CD4-positive, alpha-beta T cell treated with Interleukin-4 for 4 hours (primary cell): ENCODE measurements at regions not wholly inside any gene's neighbourhood (a gene's known extent, or its start where the extent isn't known, plus 50 kb on each side); places are given as distances from the start of the nearest gene placed in this dataset.
"Not testable (repeated sequence)": the region's sequence is repeated elsewhere in the genome, so short reads cannot be mapped to it uniquely, and the experiment has no call there.

Source experiments
- DNase-seq: peaks from one replicate; pipeline ENCODE4 v3.0.0-alpha.2; 2020

GRCh38 chr9:1505489-1505888 lies 455.3 kb downstream of the DMRT2 start:
- DNase-seq: no peak

GRCh38 chr9:1510712-1511111 lies 460.6 kb downstream of the DMRT2 start:
- DNase-seq: no peak

- no peak for DNase-seq
These were observed 462.9 kb downstream of the DMRT2 start for GRCh38 chr9:1513105-1513504.

GRCh38 chr9:1514250-1514649 lies 464.1 kb downstream of the DMRT2 start:
- no peak for DNase-seq

- DNase-seq: no peak
These were observed 464.7 kb downstream of the DMRT2 start for GRCh38 chr9:1514776-1515363.

DNA sequence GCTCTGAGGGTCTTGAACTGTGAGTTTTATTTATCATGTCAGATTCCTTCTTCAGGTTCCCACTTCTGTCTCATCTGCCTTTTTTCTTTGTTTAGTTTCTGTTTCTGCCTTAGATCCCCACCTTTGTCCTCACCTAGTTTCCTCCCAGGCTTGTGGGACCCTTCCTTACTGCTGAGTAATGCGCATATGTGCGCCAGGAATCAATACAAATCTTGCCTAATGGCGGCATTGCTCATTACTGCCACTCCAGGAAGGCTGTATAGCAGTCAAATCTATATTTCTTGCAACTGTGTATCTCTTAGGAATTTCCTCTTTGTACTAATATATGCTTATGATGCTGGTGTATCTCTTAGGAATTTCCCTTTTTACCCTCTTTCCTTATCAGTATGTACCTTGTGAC lies 465.4 kb downstream of the DMRT2 start:
- no peak for DNase-seq

DNA sequence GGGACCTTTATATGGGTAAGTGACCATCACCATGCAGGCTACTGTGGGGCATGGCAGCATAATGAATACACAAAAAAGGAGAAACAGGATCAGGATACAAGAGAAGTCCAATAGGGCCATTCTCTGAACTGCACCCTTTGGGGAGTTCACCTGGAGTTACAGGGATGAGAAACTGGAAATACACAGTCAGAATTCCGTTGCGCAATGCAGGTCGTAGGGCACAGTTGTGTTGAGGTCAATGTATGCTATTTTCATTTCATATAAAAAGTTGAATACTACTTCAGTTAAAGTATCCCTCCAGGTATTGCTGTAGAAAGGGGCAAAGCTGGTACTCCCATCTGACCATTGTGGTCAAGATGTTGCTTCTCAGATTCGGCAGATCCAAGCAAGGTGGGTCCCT lies 471.4 kb downstream of the DMRT2 start:
- no peak for DNase-seq

GRCh38 chr9:1522219-1522767 lies 472.1 kb downstream of the DMRT2 start:
- no peak for DNase-seq

- DNase-seq: no peak
These were observed 478.3 kb downstream of the DMRT2 start for GRCh38 chr9:1528456-1528855.

DNA sequence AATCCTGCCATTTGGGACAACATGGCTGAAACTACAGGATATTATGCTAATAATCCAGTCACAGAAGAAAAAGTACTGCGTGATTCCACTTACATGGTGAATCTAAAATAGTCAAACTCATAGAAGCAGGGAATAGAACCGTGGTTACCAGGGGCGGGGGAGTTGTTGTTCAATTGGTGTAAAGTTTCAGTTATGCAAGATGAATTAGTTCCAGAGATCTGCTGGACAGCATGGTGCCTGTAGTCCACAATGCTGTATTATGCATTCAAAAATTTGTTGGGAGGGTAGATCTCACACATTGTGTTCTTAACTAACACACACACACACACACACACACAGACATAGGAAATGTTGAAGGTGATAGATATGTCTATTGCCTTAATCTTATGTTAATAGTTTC lies 480.5 kb downstream of the DMRT2 start:
- no peak for DNase-seq

DNA sequence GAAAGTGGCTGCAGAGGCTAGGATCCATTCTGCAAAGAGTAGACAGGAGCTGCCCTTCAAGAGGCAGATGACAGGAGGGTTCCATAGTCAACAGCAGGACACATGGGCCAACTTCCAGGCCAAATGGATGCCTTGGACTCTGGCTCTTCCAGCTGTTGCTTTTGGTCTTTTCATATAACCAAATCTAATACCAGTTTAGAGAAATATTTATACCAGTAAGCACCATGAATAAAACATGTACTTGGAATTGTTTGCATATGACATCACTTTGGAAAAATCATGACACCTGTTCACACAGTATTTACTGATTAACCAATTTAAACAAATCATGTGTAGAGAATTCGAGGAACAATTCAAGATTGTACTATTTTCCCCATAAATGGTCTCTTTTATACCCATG lies 481.3 kb downstream of the DMRT2 start:
- DNase-seq: no peak

DNA sequence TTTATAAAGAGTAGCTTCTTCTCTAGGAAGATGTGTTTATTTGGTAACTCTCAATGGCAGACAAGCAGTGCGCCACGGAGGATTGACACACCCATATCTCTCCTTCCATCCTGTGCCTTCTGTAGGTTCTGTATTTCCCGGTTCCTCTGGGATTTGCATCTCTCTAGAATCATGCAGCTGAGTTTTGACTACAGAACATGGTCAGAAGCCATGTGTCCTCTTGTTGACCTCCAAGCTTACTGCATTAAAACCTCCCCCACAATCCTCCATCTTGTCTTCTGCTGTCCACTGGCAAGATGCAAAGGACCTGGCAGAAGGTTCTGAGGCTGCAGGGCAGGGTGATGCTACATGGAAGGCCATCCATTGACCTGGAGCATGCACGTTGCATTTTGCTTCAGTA lies 482.0 kb downstream of the DMRT2 start:
- DNase-seq: no peak

DNA sequence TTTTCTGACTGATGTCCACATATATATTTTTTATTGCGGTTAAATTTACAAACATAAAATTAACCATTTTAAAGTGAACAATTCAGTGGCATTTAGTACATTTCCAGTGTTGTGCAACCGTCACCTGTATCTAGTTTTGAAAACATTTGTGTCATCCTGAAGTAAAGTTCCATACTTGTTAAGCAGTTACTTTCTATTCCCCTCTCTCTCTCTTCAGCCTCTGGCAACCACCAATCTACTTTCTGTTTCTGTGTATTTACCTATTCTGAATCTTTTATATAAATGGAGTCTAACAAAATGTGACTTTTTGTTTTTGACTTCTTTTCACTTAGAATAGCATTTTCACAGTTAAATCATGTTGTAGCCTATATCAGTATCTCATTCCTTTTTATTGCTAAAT lies 480.1 kb upstream of the SMARCA2 start:
- no peak for DNase-seq

DNA sequence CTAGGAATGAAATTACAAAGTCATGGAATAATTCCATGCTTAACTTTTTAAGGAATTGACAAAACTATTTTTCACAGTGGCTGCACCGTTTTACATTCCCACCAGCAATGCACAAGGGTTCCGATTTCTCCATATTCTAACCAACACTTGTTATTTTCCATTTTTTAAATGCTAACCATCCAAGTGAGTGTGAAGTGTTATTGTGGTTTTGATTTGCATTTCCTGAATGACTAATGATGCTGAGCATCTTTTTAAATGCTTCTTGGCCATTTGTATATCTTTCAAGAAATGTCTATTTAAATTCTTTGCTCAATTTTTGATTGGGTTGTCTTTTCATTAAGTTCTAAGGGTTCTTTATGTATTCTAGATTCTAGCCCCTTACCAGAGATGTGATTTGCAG lies 479.5 kb upstream of the SMARCA2 start:
- no peak for DNase-seq

DNA sequence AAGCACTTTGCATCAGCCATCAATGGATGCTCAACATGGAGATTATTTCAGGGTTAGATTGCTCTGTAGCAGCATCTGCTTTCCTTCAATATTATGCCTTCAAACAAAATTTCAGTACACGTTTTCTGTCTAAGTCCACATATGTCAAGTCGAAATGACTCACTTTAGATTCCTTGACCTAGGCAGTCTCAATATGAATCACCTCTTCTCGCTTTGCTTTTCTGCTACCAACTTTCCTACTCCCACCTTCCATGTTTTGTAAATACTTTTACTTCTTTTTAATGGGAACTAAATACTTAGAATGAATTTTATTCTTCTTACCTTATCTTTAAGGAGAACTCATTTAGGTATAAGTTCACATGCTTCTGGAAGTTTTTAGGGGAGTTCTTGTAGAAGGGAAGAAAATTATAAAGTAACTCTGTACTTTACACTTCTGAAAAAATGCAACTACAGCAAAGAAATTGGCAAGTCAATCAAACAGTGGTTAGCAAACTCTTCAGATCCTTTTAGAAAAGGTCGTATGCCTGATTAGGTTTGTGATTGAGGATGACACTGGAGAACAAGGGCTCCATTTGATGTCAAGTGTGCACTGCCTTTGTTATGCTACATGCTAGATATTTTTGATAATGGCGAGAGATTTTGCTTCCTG lies 478.5 kb upstream of the SMARCA2 start:
- no peak for DNase-seq

GRCh38 chr9:1538301-1538700 lies 476.8 kb upstream of the SMARCA2 start:
- no peak for DNase-seq

GRCh38 chr9:1539216-1539615 lies 475.9 kb upstream of the SMARCA2 start:
- DNase-seq: no peak

- DNase-seq: no peak
These were observed 464.5 kb upstream of the SMARCA2 start for GRCh38 chr9:1550636-1551035.

- DNase-seq: no peak
These were observed 460.8 kb upstream of the SMARCA2 start for GRCh38 chr9:1554081-1555035.

- DNase-seq: not testable (repeated sequence)
These were observed 456.5 kb upstream of the SMARCA2 start for GRCh38 chr9:1558666-1559065.

DNA sequence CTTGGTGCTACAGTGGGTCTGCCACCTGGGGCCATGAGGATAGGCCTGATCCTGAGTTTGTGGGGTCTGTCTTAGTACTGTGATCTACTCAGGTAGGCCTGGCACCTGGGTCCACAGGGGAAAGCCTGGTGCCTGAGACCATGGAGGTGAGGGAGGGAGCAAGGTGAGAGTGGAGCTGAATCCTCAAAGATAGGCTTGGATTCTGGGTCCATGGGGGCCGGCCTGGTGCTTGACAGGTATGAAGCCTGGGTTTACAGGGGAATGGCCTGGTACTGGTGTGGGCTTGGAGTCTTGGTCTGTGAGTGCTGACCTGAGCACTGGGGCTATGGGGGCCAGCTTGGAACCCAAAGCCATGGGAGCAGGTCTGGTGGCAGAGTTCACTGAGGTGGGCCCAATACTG lies 439.2 kb upstream of the SMARCA2 start:
- no peak for DNase-seq

DNA sequence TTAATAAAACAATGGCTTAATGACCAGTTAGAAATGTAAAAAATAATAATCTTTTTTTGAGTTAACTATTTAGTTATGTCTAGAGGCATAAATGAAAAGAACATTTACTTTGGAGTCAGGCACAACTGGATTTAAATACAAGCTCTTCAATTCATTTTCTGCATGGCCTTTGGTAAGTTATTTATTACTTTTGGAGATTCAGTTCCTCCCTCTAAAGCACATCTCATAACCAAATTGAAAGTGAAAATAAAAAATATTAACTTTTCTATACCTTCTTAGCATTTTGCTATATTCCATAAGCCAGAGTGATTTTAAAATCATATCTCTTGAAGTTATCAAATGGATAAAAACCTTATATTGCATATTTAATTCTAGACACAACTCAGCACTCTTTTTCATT lies 434.9 kb upstream of the SMARCA2 start:
- no peak for DNase-seq

DNA sequence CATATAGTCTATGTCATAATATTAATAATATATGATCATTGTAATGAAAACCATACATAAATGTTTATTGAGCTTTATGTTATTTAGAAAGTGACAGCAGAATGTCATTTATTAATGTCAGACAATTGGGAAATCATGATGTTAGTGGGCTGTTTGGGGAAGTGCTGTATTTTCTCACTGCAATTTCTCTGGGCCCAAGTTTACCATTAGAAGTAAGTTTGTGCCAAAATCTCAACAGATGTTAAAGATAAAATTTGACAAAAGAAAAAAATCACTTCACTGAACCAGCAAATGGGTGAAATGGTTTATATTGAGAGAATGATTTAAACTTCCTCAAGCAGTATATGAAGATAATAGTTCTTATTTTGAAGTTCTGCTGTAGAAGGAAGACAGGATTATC lies 433.2 kb upstream of the SMARCA2 start:
- no peak for DNase-seq

GRCh38 chr9:1591310-1591709 lies 423.8 kb upstream of the SMARCA2 start:
- DNase-seq: no peak
